Stimulated activated naive B cell treated with anti-CD40 and anti-IgM and Interleukin-4, amounts not matched to agents 10 μg/mL and 1 μg/mL and 100 μg/mL, for 72 hours (primary cell): ENCODE measurements at regions not wholly inside any gene's neighbourhood (a gene's known extent, or its start where the extent isn't known, plus 50 kb on each side); places are given as distances from the start of the nearest gene placed in this dataset.
A peak's percentile ranks its signal among the peaks of the same experiment; 100 is the strongest.
"Not testable (repeated sequence)": the region's sequence is repeated elsewhere in the genome, so short reads cannot be mapped to it uniquely, and the experiment has no call there.

Experiments
- ATAC-seq, 2 donors: fragments of 150-1000 bp; cut with Tn5 transposase; replicated peaks; 2 replicates each; pipeline ENCODE4 v1.10.0; 2021; ENCODE audit warnings: moderate library complexity in 1 of 2
- DNase-seq: peaks from one replicate; pipeline ENCODE4 v3.0.0; 2021
- H3K27ac Mint-ChIP-seq: one replicate; pipeline ENCODE4 v1.8.0; 2022; ENCODE audit warnings: mild to moderate bottlenecking, mixed read lengths
- H3K27me3 Mint-ChIP-seq, 2 donors: one replicate each; pipeline ENCODE4 v1.8.0; 2022; ENCODE audit warnings: mixed read lengths in 2 of 2
- H3K36me3 Mint-ChIP-seq, 2 donors: one replicate each; pipeline ENCODE4 v1.8.0; 2022; ENCODE audit warnings: mixed read lengths in 2 of 2, mild to moderate bottlenecking in 1 of 2
- H3K4me1 Mint-ChIP-seq, 2 donors: one replicate each; pipeline ENCODE4 v1.8.0; 2022; ENCODE audit warnings: mixed read lengths in 2 of 2, mild to moderate bottlenecking in 1 of 2
- H3K4me3 Mint-ChIP-seq, 2 donors: one replicate each; pipeline ENCODE4 v1.8.0; 2022; ENCODE audit warnings: mild to moderate bottlenecking in 2 of 2, mixed read lengths in 2 of 2, moderate library complexity in 1 of 2
- H3K9me3 Mint-ChIP-seq, 2 donors: one replicate each; pipeline ENCODE4 v1.8.0; 2022; ENCODE audit warnings: mixed read lengths in 2 of 2, mild to moderate bottlenecking in 1 of 2

DNA sequence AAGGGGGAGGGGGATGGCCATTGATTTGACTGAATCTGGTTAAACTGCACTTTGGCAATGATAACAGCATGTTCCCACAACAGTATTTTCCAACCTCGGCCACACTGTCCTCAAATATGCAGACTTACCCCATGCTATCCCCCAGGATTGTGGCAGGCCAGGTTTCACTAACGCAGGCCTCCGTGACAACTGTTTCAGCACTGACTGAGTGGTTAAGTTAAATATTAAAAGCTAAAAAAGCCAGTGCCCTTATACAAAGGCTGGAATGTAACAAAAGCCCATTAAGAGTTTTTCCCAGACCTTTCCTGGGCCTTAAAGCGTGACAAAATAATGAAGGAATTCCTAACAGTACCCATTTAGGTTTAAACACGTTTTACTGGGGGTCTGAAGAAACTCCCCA, 202.9 kb downstream of the USP25 start:
- DNase-seq (no peak), ATAC-seq (no peak)
- Mint-ChIP-seq H3K36me3 (no peaks in the 10 kb centered on the region), H3K27ac (no peak overlapping the region), H3K4me3 (no peak overlapping the region), H3K4me1 (no peaks in the 10 kb centered on the region), H3K27me3 (no peaks in the 10 kb centered on the region), H3K9me3 (no peaks in the 10 kb centered on the region)

- no peaks in the 10 kb centered on the region for H3K4me1 Mint-ChIP-seq
- H3K27me3 Mint-ChIP-seq: no peaks in the 10 kb centered on the region
- ATAC-seq: no peak
- H3K27ac Mint-ChIP-seq: no peak overlapping the region
- H3K4me3 Mint-ChIP-seq: no peak overlapping the region
- DNase-seq: no peak
- no peaks in the 10 kb centered on the region for H3K36me3 Mint-ChIP-seq
- H3K9me3 Mint-ChIP-seq: no peaks in the 10 kb centered on the region
These were observed 205.7 kb downstream of the USP25 start for GRCh38 chr21:15935530-15935929.

DNA sequence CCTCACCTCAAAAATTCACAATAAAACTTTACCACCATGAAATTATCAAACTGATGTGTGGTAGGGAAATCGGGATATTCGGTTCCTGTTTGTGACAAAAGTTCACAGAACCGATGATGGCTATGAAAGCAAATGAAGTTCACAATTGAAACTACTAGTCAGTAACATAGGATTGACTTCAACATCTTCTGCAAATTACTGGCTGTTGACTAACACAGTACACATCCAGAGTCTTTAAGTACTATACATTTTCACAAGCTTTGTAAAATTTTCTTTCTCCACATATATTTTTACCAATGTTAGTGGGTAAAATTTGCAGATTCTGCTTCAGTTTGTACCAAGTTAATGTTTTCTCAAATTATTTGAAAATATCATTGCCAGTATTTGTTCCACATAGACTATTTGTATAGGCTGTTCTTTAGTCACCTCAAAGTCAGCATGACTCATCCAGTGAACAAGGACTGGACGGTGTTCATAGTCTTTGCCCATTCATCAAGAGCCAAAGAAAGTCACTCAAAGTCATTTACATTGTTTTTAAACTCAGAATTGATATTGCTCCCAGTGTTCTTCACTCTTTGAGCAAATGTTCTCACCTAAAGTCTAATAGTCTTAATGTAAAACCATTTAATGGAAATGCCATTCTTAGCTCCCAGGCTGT, 213.4 kb downstream of the USP25 start:
- Mint-ChIP-seq H3K27ac (no peak overlapping the region), H3K27me3 (no peaks in the 10 kb centered on the region), H3K4me3 (no peak overlapping the region), H3K4me1 (no peaks in the 10 kb centered on the region), H3K9me3 (peaks cover 0 to 3% of the 10 kb centered on the region in 2 donors), H3K36me3 (no peaks in the 10 kb centered on the region)
- ATAC-seq (no peak), DNase-seq (no peak)

GRCh38 chr21:15947677-15948076, 217.9 kb downstream of the USP25 start:
- peaks cover 0 to 7% of the 10 kb centered on the region in 2 donors for H3K36me3 Mint-ChIP-seq
- no peak overlapping the region for H3K4me3 Mint-ChIP-seq
- no peak for ATAC-seq
- peaks cover 17 to 28% of the 10 kb centered on the region in 2 donors for H3K9me3 Mint-ChIP-seq
- no peak overlapping the region for H3K27ac Mint-ChIP-seq
- no peaks in the 10 kb centered on the region for H3K4me1 Mint-ChIP-seq
- no peak for DNase-seq
- no peaks in the 10 kb centered on the region for H3K27me3 Mint-ChIP-seq

DNA sequence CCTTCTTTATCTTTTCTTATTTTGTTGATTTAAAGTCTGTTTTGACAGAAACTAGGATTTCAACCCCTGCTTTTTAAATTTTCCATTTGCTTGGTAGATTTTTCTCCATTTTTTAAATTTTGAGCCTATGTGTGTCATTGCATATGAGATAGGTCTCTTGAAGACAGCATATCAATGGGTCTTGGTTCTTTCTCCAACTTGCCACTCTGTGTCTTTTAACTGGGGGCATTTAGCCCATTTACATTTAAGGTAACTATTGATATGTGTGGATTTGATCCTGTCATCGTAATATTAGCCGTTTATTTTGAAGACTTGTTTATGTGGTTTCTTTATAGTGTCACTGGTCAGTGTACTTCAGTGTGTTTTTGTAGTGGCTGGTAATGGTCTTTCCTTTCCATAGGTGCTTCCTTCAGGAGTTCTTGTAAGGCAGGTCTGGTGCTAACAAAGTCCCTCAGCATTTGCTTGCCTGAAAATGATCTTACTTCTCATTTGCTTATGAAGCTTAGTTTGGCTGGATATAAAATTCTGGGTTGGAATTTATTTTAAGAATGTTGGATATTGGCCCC, 223.9 kb downstream of the USP25 start:
- Mint-ChIP-seq H3K27ac (no peak overlapping the region), H3K27me3 (no peaks in the 10 kb centered on the region), H3K4me3 (no peak overlapping the region), H3K9me3 (peaks cover 35 to 40% of the 10 kb centered on the region in 2 donors), H3K4me1 (no peaks in the 10 kb centered on the region), H3K36me3 (peaks cover 0 to 10% of the 10 kb centered on the region in 2 donors)
- DNase-seq: no peak
- ATAC-seq: no peak

DNA sequence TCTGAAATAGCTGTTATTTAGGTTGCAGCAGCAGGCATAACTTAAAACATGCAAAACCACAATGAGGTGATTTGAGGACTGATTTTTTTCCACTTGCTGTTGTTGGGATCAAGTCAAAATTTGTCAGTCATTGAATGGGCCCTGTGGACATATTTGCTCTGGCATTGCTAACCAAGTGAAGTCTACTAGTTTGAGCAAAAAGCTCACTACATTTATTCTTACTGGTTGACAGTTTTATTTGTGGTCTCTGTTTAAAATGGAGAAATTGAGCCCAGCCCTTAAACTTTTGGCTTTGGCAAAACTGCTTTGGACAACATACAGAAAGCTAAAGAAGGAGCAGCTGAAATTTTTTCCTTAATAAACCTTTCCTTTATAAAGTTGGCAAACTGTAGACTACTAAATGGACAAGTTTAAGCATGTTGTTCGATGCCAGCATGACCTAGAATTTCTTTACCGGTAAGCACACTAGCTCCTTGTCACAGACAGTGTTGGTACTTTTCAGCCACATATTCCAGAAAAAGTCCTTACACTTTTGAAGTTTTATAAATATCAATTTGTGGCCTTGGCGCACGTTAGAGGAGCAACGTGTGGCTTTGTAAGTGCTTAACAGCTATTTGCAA, 234.6 kb downstream of the USP25 start:
- no peaks in the 10 kb centered on the region for H3K27me3 Mint-ChIP-seq
- H3K36me3 Mint-ChIP-seq: no peaks in the 10 kb centered on the region
- no peaks in the 10 kb centered on the region for H3K9me3 Mint-ChIP-seq
- no peak for ATAC-seq
- no peak for DNase-seq
- H3K4me3 Mint-ChIP-seq: no peak overlapping the region
- H3K27ac Mint-ChIP-seq: no peak overlapping the region
- no peaks in the 10 kb centered on the region for H3K4me1 Mint-ChIP-seq

DNA sequence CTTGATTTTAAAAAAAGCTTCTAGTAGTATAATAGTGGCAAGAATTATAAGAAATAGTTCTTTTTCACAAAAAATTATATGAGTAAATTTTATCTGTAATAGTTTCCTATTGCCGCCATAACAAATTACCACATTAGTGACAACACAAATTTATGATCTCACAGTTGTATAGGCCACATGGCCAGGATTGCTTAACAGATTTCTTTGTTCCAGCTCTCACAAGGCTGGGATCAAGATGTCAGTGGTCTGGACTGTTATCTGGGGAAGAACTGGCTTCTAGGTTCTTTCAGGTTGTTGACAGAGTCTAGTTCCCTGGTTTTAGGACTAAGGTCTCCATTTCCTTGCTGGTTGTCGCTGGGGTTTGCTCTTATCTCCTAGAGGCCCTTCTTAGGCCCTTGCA, 236.4 kb downstream of the USP25 start:
- Mint-ChIP-seq H3K4me1 (no peaks in the 10 kb centered on the region), H3K27me3 (no peaks in the 10 kb centered on the region), H3K27ac (no peak overlapping the region), H3K4me3 (no peak overlapping the region), H3K9me3 (no peaks in the 10 kb centered on the region), H3K36me3 (no peaks in the 10 kb centered on the region)
- DNase-seq (no peak), ATAC-seq (no peak)

- H3K27ac Mint-ChIP-seq: no peak overlapping the region
- H3K4me3 Mint-ChIP-seq: no peak overlapping the region
- no peaks in the 10 kb centered on the region for H3K4me1 Mint-ChIP-seq
- no peak for ATAC-seq
- H3K9me3 Mint-ChIP-seq: no peaks in the 10 kb centered on the region
- DNase-seq: no peak
- H3K36me3 Mint-ChIP-seq: no peaks in the 10 kb centered on the region
- H3K27me3 Mint-ChIP-seq: no peaks in the 10 kb centered on the region
These were observed 236.9 kb downstream of the USP25 start for GRCh38 chr21:15966651-15967050.

- H3K27ac Mint-ChIP-seq: no peak overlapping the region
- H3K9me3 Mint-ChIP-seq: no peaks in the 10 kb centered on the region
- ATAC-seq: no peak
- no peak overlapping the region for H3K4me3 Mint-ChIP-seq
- H3K27me3 Mint-ChIP-seq: no peaks in the 10 kb centered on the region
- H3K36me3 Mint-ChIP-seq: no peaks in the 10 kb centered on the region
- no peaks in the 10 kb centered on the region for H3K4me1 Mint-ChIP-seq
- no peak for DNase-seq
These were observed 237.9 kb downstream of the USP25 start for GRCh38 chr21:15967661-15968060.

DNA sequence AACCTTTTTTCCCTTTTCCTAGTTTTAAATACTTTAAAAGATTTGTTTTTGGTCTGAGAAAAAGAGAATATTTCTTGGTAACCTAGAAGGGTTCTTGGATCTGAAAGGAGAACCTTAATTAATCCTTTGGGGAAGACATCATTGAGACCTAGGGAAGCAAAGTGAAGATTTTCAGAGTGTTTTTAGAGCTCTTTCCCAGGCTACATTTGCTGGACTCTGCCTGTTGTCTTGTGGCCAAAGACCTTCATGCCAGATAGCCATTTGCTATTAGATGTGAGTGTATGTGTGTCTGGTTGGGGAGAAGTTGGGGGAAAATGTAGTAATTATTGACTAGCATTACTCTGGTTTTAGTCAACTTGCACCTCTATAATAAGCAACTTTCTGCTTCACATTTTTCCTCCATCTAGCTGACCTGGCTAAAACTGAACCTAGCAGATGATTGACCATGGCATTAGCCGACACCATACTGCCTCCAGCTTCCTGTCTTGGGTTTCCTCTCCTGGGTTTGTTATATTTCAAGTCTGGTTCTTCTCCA, 239.1 kb downstream of the USP25 start:
- Mint-ChIP-seq H3K27me3 (no peaks in the 10 kb centered on the region), H3K4me1 (no peaks in the 10 kb centered on the region), H3K9me3 (no peaks in the 10 kb centered on the region), H3K27ac (no peak overlapping the region), H3K4me3 (no peak overlapping the region), H3K36me3 (no peaks in the 10 kb centered on the region)
- no peak for DNase-seq
- ATAC-seq: no peak

- Mint-ChIP-seq H3K27me3 (no peaks in the 10 kb centered on the region), H3K36me3 (no peaks in the 10 kb centered on the region), H3K27ac (no peak overlapping the region), H3K4me3 (no peak overlapping the region), H3K9me3 (no peaks in the 10 kb centered on the region), H3K4me1 (no peaks in the 10 kb centered on the region)
- ATAC-seq (no peak), DNase-seq (no peak)
These were observed 247.0 kb downstream of the USP25 start for GRCh38 chr21:15976807-15977206.

- Mint-ChIP-seq H3K9me3 (peaks cover 0 to 2% of the 10 kb centered on the region in 2 donors), H3K4me1 (no peaks in the 10 kb centered on the region), H3K27me3 (no peaks in the 10 kb centered on the region), H3K4me3 (no peak overlapping the region), H3K36me3 (no peaks in the 10 kb centered on the region), H3K27ac (no peak overlapping the region)
- DNase-seq (no peak), ATAC-seq (no peak)
These were observed 248.5 kb downstream of the USP25 start for GRCh38 chr21:15978215-15978738.

DNA sequence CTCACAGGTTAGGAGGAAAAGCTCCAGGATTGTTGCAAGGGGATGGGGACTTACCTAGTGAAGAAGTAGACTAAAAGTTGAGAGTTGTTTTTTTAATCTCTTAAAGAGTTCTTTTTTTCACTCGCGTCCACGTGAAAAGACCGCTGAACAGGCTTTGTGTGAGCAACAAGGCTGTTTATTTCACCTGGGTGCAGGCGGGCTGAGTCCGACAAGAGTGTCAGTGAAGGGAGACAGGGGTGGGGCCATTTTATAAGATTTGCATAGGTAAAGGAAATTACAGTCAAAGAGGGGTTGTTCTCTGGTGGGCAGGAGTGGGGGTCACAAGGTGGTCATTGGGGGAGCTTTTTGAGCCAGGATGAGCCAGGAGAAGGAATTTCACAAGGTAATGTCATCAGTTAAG, 249.7 kb downstream of the USP25 start:
- H3K4me3 Mint-ChIP-seq, ATAC-seq, H3K36me3 Mint-ChIP-seq, H3K27ac Mint-ChIP-seq, DNase-seq, H3K27me3 Mint-ChIP-seq, H3K4me1 Mint-ChIP-seq: not testable (repeated sequence)
- H3K9me3 Mint-ChIP-seq: peaks cover 1 to 11% of the 10 kb centered on the region in 2 donors

- H3K27ac Mint-ChIP-seq: no peak overlapping the region
- no peaks in the 10 kb centered on the region for H3K36me3 Mint-ChIP-seq
- peaks cover 1 to 11% of the 10 kb centered on the region in 2 donors for H3K9me3 Mint-ChIP-seq
- ATAC-seq (no peak), DNase-seq (no peak)
- no peak overlapping the region for H3K4me3 Mint-ChIP-seq
- no peaks in the 10 kb centered on the region for H3K4me1 Mint-ChIP-seq
- peaks cover 0 to 6% of the 10 kb centered on the region in 2 donors for H3K27me3 Mint-ChIP-seq
These were observed 256.5 kb downstream of the USP25 start for GRCh38 chr21:15986277-15986676.

- H3K27ac Mint-ChIP-seq: no peak overlapping the region
- H3K9me3 Mint-ChIP-seq: no peaks in the 10 kb centered on the region
These were observed 262.4 kb downstream of the USP25 start for GRCh38 chr21:15992171-15992570.

More at GRCh38 chr21:15992171-15992570, 262.4 kb downstream of the USP25 start:
- H3K4me1 Mint-ChIP-seq: no peaks in the 10 kb centered on the region
- no peaks in the 10 kb centered on the region for H3K27me3 Mint-ChIP-seq
- no peak for DNase-seq
- ATAC-seq: peak in 1 of 2 donors; percentile 12
- H3K36me3 Mint-ChIP-seq: no peaks in the 10 kb centered on the region
- no peak overlapping the region for H3K4me3 Mint-ChIP-seq
